A549 (cell line): ENCODE measurements at regions not wholly inside any gene's neighbourhood (a gene's known extent, or its start where the extent isn't known, plus 50 kb on each side); places are given as distances from the start of the nearest gene placed in this dataset.

Experiments
- CTCF ChIP-seq: fragments of >200 bp; sonication (Bioruptor Twin); formaldehyde crosslinking; IDR thresholded peaks from 3 replicates; pipeline ENCODE4 v1.5.1; 2016
- E2F6 ChIP-seq: IDR thresholded peaks from 2 replicates; pipeline ENCODE4 v1.6.1; 2012; ENCODE audit warnings: low read depth, borderline replicate concordance
- ELK1 ChIP-seq: fragments of 150-350 bp; IDR thresholded peaks from 2 replicates; pipeline ENCODE4 v1.6.1; 2014; ENCODE audit warnings: low read depth, mild to moderate bottlenecking, low read length
- ESRRA ChIP-seq: fragments of 150-350 bp; IDR thresholded peaks from 2 replicates; pipeline ENCODE4 v1.6.1; 2014; ENCODE audit warnings: mild to moderate bottlenecking, low read length, borderline replicate concordance
- HMGXB4 ChIP-seq: fragments of 250-450 bp; sonication (Bioruptor Pico); IDR thresholded peaks from 2 replicates; pipeline ENCODE4 v1.5.0; 2021; ENCODE audit warnings: mild to moderate bottlenecking, moderate library complexity, borderline replicate concordance
- JUN ChIP-seq, 2 experiments: fragments of >200 bp; sonication (Bioruptor Twin); formaldehyde crosslinking; IDR thresholded peaks; 2 replicates in 1 of 2; 3 replicates in 1 of 2; pipeline ENCODE4 v1.6.1; 2016 to 2017
- NR3C1 ChIP-seq: fragments of >200 bp; sonication (Bioruptor Twin); formaldehyde crosslinking; IDR thresholded peaks from 3 replicates; pipeline ENCODE4 v1.6.1; 2017
- PBX3 ChIP-seq: IDR thresholded peaks from 2 replicates; pipeline ENCODE4 v1.6.1; 2012
- POLR2A ChIP-seq: IDR thresholded peaks from 2 replicates; pipeline ENCODE4 v1.6.1; 2012; ENCODE audit warnings: mild to moderate bottlenecking, low read length
- POLR2AphosphoS2 ChIP-seq: conservative IDR thresholded peaks from 2 replicates; pipeline ENCODE4 v1.6.1; 2012; ENCODE audit warnings: low read length, improper control_type of control experiment, inconsistent platforms
- RAD21 ChIP-seq, 2 experiments: fragments of >200 bp in 1 of 2; sonication (Bioruptor Twin) in 1 of 2; formaldehyde crosslinking in 1 of 2; IDR thresholded peaks in 1 of 2; conservative IDR thresholded peaks in 1 of 2; 2 replicates in 1 of 2; 3 replicates in 1 of 2; pipeline ENCODE4 v1.6.1; 2012 to 2018; ENCODE audit warnings: inconsistent platforms in 1 of 2
- USF2 ChIP-seq: fragments of 450-650 bp; IDR thresholded peaks from 2 replicates; pipeline ENCODE4 v1.6.1; 2014; ENCODE audit warnings: antibody characterized with exemption

- TF ChIP-seq POLR2AphosphoS2: no peak
- no peak for TF ChIP-seq POLR2A
- TF ChIP-seq CTCF: no peak
- no peak for TF ChIP-seq NR3C1
- TF ChIP-seq JUN (IDR thresholded peaks at IDR 0.05): no peak
- TF ChIP-seq RAD21 (conservative IDR thresholded peaks at IDR 0.05 in 1 of 2, IDR thresholded peaks at IDR 0.05 in 1 of 2): no peak
- TF ChIP-seq ELK1: no peak
- TF ChIP-seq HMGXB4 (CRISPR knock-in tag): no peak
- no peak for TF ChIP-seq ESRRA
- TF ChIP-seq PBX3: no peak
- TF ChIP-seq USF2: no peak
- TF ChIP-seq E2F6: no peak
These were observed 247.6 kb upstream of the RORA start for GRCh38 chr15:61476741-61477140.
